GM23338 (cell line): ENCODE measurements at regions not wholly inside any gene's neighbourhood (a gene's known extent, or its start where the extent isn't known, plus 50 kb on each side); places are given as distances from the start of the nearest gene placed in this dataset.

Source experiments
- EZH2 ChIP-seq: fragments of 200-600 bp; sonication (generic); IDR thresholded peaks from one replicate; pipeline ENCODE4 v1.8.0; 2017; ENCODE audit warnings: antibody characterized with exemption, mild to moderate bottlenecking, low read depth; ENCODE audit not compliant: unreplicated experiment
- POLR2AphosphoS5 ChIP-seq: IDR thresholded peaks from 2 replicates; pipeline ENCODE4 v1.6.1; 2016; ENCODE audit warnings: antibody characterized with exemption, low read depth

GRCh38 chr15:69540622-69541021 is 88.0 kb downstream of the RPLP1 start:
- TF ChIP-seq EZH2 (no peak), POLR2AphosphoS5 (no peak)
